ENCODE measurements at regions not wholly inside any gene's neighbourhood (a gene's known extent, or its start where the extent isn't known, plus 50 kb on each side); places are given as distances from the start of the nearest gene placed in this dataset.

- DNase-seq (ENCODE audit: low read depth in 2 of 2), result no peak
These were observed 287.7 kb downstream of the FBXO15 start for GRCh38 chr18:73859837-73860397.

- no peak for DNase-seq (ENCODE audit: low read depth in 2 of 2)
These were observed 294.7 kb downstream of the FBXO15 start for GRCh38 chr18:73852789-73853549.

- DNase-seq (ENCODE audit: low read depth in 2 of 2), result no peak
These were observed 296.9 kb downstream of the FBXO15 start for GRCh38 chr18:73850782-73851181.

- peak in 1 of 2 donors; percentile 49 for DNase-seq (ENCODE audit: low read depth in 2 of 2)
These were observed 299.0 kb downstream of the FBXO15 start for GRCh38 chr18:73848656-73849055.

GRCh38 chr18:73843455-73843854 lies 304.2 kb downstream of the FBXO15 start:
- DNase-seq (ENCODE audit: low read depth in 2 of 2), result no peak

- DNase-seq (ENCODE audit: low read depth in 2 of 2), result peak; percentile 20 to 51
These were observed 304.7 kb downstream of the FBXO15 start for GRCh38 chr18:73842795-73843394.

GRCh38 chr18:73841661-73842060 lies 306.0 kb downstream of the FBXO15 start:
- no peak for DNase-seq (ENCODE audit: low read depth in 2 of 2)

- DNase-seq (ENCODE audit: low read depth in 2 of 2), result no peak
These were observed 307.2 kb downstream of the FBXO15 start for GRCh38 chr18:73840319-73840945.

GRCh38 chr18:73839441-73839840 lies 308.2 kb downstream of the FBXO15 start:
- DNase-seq (ENCODE audit: low read depth in 2 of 2), result no peak

- no peak for DNase-seq (ENCODE audit: low read depth in 2 of 2)
These were observed 309.5 kb downstream of the FBXO15 start for GRCh38 chr18:73838107-73838506.

- no peak for DNase-seq (ENCODE audit: low read depth in 2 of 2)
These were observed 311.8 kb downstream of the FBXO15 start for GRCh38 chr18:73835656-73836364.

- no peak for DNase-seq (ENCODE audit: low read depth in 2 of 2)
These were observed 312.6 kb downstream of the FBXO15 start for GRCh38 chr18:73835039-73835438.

- DNase-seq (ENCODE audit: low read depth in 2 of 2), result no peak
These were observed 315.9 kb downstream of the FBXO15 start for GRCh38 chr18:73831688-73832087.

- no peak for DNase-seq (ENCODE audit: low read depth in 2 of 2)
These were observed 318.5 kb downstream of the FBXO15 start for GRCh38 chr18:73829146-73829545.

- no peak for DNase-seq (ENCODE audit: low read depth in 2 of 2)
These were observed 319.8 kb downstream of the FBXO15 start for GRCh38 chr18:73827801-73828200.

- no peak for DNase-seq (ENCODE audit: low read depth in 2 of 2)
These were observed 321.5 kb downstream of the FBXO15 start for GRCh38 chr18:73826098-73826497.

GRCh38 chr18:73824671-73825070 lies 323.0 kb downstream of the FBXO15 start:
- no peak for DNase-seq (ENCODE audit: low read depth in 2 of 2)

GRCh38 chr18:73812423-73812822 lies 335.2 kb downstream of the FBXO15 start:
- no peak for DNase-seq (ENCODE audit: low read depth in 2 of 2)

- DNase-seq (ENCODE audit: low read depth in 2 of 2), result no peak
These were observed 340.0 kb downstream of the FBXO15 start for GRCh38 chr18:73807551-73808192.

- no peak for DNase-seq (ENCODE audit: low read depth in 2 of 2)
These were observed 341.6 kb downstream of the FBXO15 start for GRCh38 chr18:73805991-73806390.

GRCh38 chr18:73797419-73797818 lies 350.2 kb downstream of the FBXO15 start:
- no peak for DNase-seq (ENCODE audit: low read depth in 2 of 2)

Data from dermis microvascular lymphatic vessel endothelial cell (primary cell).